CD14-positive monocyte (primary cell): ENCODE measurements at regions not wholly inside any gene's neighbourhood (a gene's known extent, or its start where the extent isn't known, plus 50 kb on each side); places are given as distances from the start of the nearest gene placed in this dataset.
"Not testable (repeated sequence)": the region's sequence is repeated elsewhere in the genome, so short reads cannot be mapped to it uniquely, and the experiment has no call there.

Source experiments
- DNase-seq, 3 donors: peaks; one replicate each; pipeline ENCODE4 v3.0.0-alpha.2; 2011 to 2022
- H2AFZ ChIP-seq: 2 replicates; pipeline ENCODE4 v1.6.0; 2012; ENCODE audit warnings: mild to moderate bottlenecking, low read depth, low read length, inconsistent platforms; ENCODE audit not compliant: insufficient read depth, poor library complexity, severe bottlenecking
- H3K27ac ChIP-seq, 2 donors: 1 replicate in 1 of 2; 2 replicates in 1 of 2; pipeline ENCODE4 v1.5.1; 2012 to 2013; ENCODE audit warnings: low read length in 2 of 2, control low read depth in 1 of 2, inconsistent platforms in 1 of 2, low read depth in 1 of 2, mild to moderate bottlenecking in 1 of 2
- H3K27me3 ChIP-seq, 2 donors: one replicate each; pipeline versions ENCODE4 v1.6.0 to v1.6.1; 2011 to 2013; ENCODE audit warnings: low read length in 2 of 2; ENCODE audit not compliant: control insufficient read depth in 2 of 2, insufficient read depth in 2 of 2
- H3K36me3 ChIP-seq, 2 donors: replicated peaks in 1 of 2; 1 replicate in 1 of 2; 2 replicates in 1 of 2; pipeline versions ENCODE4 v1.5.1 to v1.6.1; 2012 to 2013; ENCODE audit warnings: low read length in 2 of 2, control low read depth in 1 of 2, inconsistent platforms in 1 of 2, mild to moderate bottlenecking in 1 of 2; ENCODE audit not compliant: insufficient read depth in 2 of 2, control insufficient read depth in 1 of 2
- H3K4me1 ChIP-seq, 2 donors: 1 replicate in 1 of 2; 2 replicates in 1 of 2; pipeline versions ENCODE4 v1.5.1 to v1.6.1; 2012 to 2013; ENCODE audit warnings: low read length in 2 of 2, control low read depth in 1 of 2, inconsistent platforms in 1 of 2, mild to moderate bottlenecking in 1 of 2, moderate library complexity in 1 of 2; ENCODE audit not compliant: insufficient read depth in 2 of 2, control insufficient read depth in 1 of 2
- H3K4me2 ChIP-seq: replicated peaks from 2 replicates; pipeline ENCODE3; 2012; ENCODE audit warnings: low read length, moderate library complexity, mild to moderate bottlenecking; ENCODE audit not compliant: poor library complexity, severe bottlenecking; ENCODE audit errors: extremely low read depth
- H3K4me3 ChIP-seq, 3 experiments: fragments of 200-600 bp in 1 of 3; sonication (generic) in 1 of 3; replicated peaks in 1 of 3; 1 replicate in 2 of 3; 2 replicates in 1 of 3; pipeline ENCODE4 v1.5.1; 2011 to 2013; ENCODE audit warnings: low read length in 3 of 3, mild to moderate bottlenecking in 3 of 3, control low read depth in 2 of 3, low read depth in 2 of 3, inconsistent platforms in 1 of 3, moderate library complexity in 1 of 3
- H3K79me2 ChIP-seq: 2 replicates; pipeline ENCODE4 v1.6.0; 2012; ENCODE audit warnings: mild to moderate bottlenecking, control low read depth, inconsistent platforms, low read length, moderate library complexity; ENCODE audit not compliant: insufficient read depth
- H3K9ac ChIP-seq: 2 replicates; pipeline ENCODE4 v1.6.0; 2017; ENCODE audit warnings: low read length, mild to moderate bottlenecking; ENCODE audit not compliant: insufficient read depth, poor library complexity, severe bottlenecking
- H3K9me3 ChIP-seq, 2 donors: replicated peaks in 1 of 2; 1 replicate in 1 of 2; 2 replicates in 1 of 2; pipeline versions ENCODE4 v1.5.1 to v1.6.1; 2012 to 2013; ENCODE audit warnings: low read length in 2 of 2, control low read depth in 1 of 2; ENCODE audit not compliant: control insufficient read depth in 1 of 2, insufficient read depth in 1 of 2
- H4K20me1 ChIP-seq: 2 replicates; pipeline ENCODE4 v1.6.0; 2012; ENCODE audit warnings: mild to moderate bottlenecking, low read length, control low read depth, moderate library complexity; ENCODE audit not compliant: insufficient read depth
- H3K27ac Mint-ChIP-seq, 7 donors: one replicate each; pipeline ENCODE4 v1.8.0; 2020; ENCODE audit warnings: mild to moderate bottlenecking in 7 of 7, mixed read lengths in 7 of 7, moderate library complexity in 6 of 7, inconsistent platforms in 2 of 7
- H3K27me3 Mint-ChIP-seq, 3 donors: one replicate each; pipeline ENCODE4 v1.8.0; 2021 to 2022; ENCODE audit warnings: low read depth in 3 of 3, mild to moderate bottlenecking in 3 of 3, mixed read lengths in 3 of 3, moderate library complexity in 3 of 3, inconsistent platforms in 1 of 3
- H3K36me3 Mint-ChIP-seq, 2 donors: one replicate each; pipeline ENCODE4 v1.8.0; 2020; ENCODE audit warnings: mixed read lengths in 2 of 2, inconsistent platforms in 1 of 2, mild to moderate bottlenecking in 1 of 2
- H3K4me1 Mint-ChIP-seq: one replicate; pipeline ENCODE4 v1.8.0; 2020; ENCODE audit warnings: mild to moderate bottlenecking, mixed read lengths
- H3K4me3 Mint-ChIP-seq, 2 donors: one replicate each; pipeline ENCODE4 v1.8.0; 2020; ENCODE audit warnings: mild to moderate bottlenecking in 2 of 2, mixed read lengths in 2 of 2, moderate library complexity in 1 of 2
- H3K9me3 Mint-ChIP-seq, 7 donors: one replicate each; pipeline ENCODE4 v1.8.0; 2020 to 2022; ENCODE audit warnings: mixed read lengths in 7 of 7, mild to moderate bottlenecking in 6 of 7, moderate library complexity in 6 of 7, inconsistent platforms in 2 of 7
- WGBS: methylation state at CpG from one replicate; pipeline ENCODE4 v1.1.5; 2013; ENCODE audit warnings: missing lambda C conversion rate; ENCODE audit not compliant: insufficient coverage; 5-methylcytosine and 5-hydroxymethylcytosine counted together
- intact Hi-C, 2 donors: fragments of 100-400 bp; cut with micrococcal nuclease; formaldehyde crosslinking; loops; one replicate each; pipeline versions ENCODE4 v1.15.0 to v1.15.1; 2023
- TF ChIP-seq, protein P1 (sequence below): fragments of 200-600 bp; IDR thresholded peaks from one replicate; pipeline ENCODE4 v1.8.0; 2022; ENCODE audit warnings: antibody characterized with exemption, mild to moderate bottlenecking

DNA sequence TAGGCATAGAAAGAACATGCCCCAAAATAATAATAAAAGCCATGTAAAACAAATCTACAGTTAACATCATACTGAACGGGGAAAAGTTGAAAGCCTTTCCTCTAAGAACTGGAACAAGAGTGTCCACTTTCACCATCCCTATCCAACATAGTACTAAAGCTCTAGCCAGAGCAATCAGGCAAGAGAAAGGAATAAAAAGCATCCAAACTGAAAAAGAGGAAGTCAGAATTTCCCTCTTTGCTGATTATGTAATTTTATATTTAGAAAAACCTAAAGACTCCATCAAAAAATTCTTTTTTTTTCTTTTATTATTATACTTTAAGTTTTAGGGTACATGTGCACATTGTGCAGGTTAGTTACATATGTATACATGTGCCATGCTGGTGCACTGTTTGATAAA is 661.6 kb upstream of the CBLB start:
- no peak overlapping the region for H3K4me3 ChIP-seq
- H3K9me3 Mint-ChIP-seq, result peaks cover 6 to 23% (median 11%) of the 10 kb centered on the region in 7 donors
- no peak overlapping the region for H3K27ac ChIP-seq
- peaks cover 4% of the 10 kb centered on the region for H3K4me1 Mint-ChIP-seq
- no peaks in the 10 kb centered on the region for H3K36me3 ChIP-seq
- H3K4me2 ChIP-seq, result no peak overlapping the region
- no peak overlapping the region for H3K4me3 Mint-ChIP-seq
- no peak overlapping the region for H2AFZ ChIP-seq
- TF ChIP-seq, protein P1, sequence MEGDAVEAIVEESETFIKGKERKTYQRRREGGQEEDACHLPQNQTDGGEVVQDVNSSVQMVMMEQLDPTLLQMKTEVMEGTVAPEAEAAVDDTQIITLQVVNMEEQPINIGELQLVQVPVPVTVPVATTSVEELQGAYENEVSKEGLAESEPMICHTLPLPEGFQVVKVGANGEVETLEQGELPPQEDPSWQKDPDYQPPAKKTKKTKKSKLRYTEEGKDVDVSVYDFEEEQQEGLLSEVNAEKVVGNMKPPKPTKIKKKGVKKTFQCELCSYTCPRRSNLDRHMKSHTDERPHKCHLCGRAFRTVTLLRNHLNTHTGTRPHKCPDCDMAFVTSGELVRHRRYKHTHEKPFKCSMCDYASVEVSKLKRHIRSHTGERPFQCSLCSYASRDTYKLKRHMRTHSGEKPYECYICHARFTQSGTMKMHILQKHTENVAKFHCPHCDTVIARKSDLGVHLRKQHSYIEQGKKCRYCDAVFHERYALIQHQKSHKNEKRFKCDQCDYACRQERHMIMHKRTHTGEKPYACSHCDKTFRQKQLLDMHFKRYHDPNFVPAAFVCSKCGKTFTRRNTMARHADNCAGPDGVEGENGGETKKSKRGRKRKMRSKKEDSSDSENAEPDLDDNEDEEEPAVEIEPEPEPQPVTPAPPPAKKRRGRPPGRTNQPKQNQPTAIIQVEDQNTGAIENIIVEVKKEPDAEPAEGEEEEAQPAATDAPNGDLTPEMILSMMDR, result no peak
- intact Hi-C loops, result no loop called here
- no peaks in the 10 kb centered on the region for H3K27me3 ChIP-seq
- H3K36me3 Mint-ChIP-seq, result peaks cover 0 to 2% of the 10 kb centered on the region in 2 donors
- no CpG with 5 or more reads among the region's 1 CpG for WGBS
- no peaks in the 10 kb centered on the region for H3K4me1 ChIP-seq
- no peaks in the 10 kb centered on the region for H3K79me2 ChIP-seq
- H3K27ac Mint-ChIP-seq, result no peak overlapping the region
- no peaks in the 10 kb centered on the region for H4K20me1 ChIP-seq
- peaks cover 10 to 12% of the 10 kb centered on the region in 2 donors for H3K9me3 ChIP-seq
- H3K27me3 Mint-ChIP-seq, result peaks cover 0 to 2% (median 2%) of the 10 kb centered on the region in 3 donors
- H3K9ac ChIP-seq, result no peak overlapping the region
- DNase-seq, result no peak

DNA sequence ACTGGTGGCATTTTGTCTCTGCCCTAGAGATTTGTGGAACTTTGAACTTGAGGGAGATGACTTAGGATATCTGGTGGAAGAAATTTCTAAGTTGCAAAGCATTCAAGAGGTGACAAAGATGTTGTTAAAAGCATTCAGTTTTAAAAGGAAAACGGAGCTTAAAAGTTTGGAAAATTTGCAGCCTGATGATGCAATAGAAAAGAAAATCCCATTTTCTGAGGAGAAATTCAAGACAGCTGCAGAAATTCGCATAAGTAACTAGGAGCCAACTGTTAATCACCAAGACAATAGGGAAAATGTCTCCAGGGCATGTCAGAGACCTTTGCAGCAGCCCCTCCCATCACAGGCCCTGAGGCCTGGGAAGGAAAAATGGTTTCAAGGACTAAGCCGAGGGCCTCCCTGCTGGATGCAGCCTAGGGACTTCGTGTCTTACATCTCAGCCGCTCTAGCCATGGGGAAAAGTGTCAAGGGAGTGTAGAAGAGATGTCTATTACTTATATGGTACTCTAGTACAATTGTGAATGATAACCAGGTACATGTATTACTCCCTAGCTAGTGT is 663.0 kb upstream of the CBLB start:
- WGBS, result 93% methylated on average over 2 of the region's 5 CpGs
- H3K4me1 ChIP-seq, H3K27me3 ChIP-seq, H2AFZ ChIP-seq, H3K4me2 ChIP-seq, H3K4me1 Mint-ChIP-seq, intact Hi-C loops, H3K36me3 ChIP-seq, H3K9ac ChIP-seq, H3K27ac ChIP-seq, DNase-seq, H3K4me3 Mint-ChIP-seq, H3K36me3 Mint-ChIP-seq, H4K20me1 ChIP-seq, H3K27me3 Mint-ChIP-seq, H3K27ac Mint-ChIP-seq, H3K79me2 ChIP-seq, H3K4me3 ChIP-seq: not testable (repeated sequence)
- H3K9me3 ChIP-seq, result peaks cover 10 to 12% of the 10 kb centered on the region in 2 donors
- H3K9me3 Mint-ChIP-seq, result peaks cover 9 to 29% (median 16%) of the 10 kb centered on the region in 7 donors
